ENCODE measurements at regions not wholly inside any gene's neighbourhood (a gene's known extent, or its start where the extent isn't known, plus 50 kb on each side); places are given as distances from the start of the nearest gene placed in this dataset.

DNA sequence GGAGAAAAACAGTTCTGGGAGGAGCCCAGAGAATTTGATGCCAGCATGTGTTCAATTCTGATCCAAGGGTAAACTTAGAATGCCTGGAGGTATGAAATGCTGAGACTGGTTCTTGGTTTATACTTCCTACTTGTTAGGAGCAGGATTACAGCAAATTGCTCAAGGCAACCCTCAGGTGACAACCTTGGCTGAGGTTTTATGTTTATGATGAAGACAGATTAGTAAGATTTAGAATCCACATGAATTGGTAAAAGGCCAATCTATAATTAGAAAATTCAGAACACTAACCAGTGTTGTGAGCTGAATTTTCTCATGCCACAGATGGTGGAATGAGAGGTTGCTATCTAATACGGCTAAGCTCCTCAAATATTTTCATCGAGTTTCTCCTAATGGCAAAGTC lies 235.3 kb upstream of the NRIP1 start (continued):
- TF ChIP-seq, protein P1, sequence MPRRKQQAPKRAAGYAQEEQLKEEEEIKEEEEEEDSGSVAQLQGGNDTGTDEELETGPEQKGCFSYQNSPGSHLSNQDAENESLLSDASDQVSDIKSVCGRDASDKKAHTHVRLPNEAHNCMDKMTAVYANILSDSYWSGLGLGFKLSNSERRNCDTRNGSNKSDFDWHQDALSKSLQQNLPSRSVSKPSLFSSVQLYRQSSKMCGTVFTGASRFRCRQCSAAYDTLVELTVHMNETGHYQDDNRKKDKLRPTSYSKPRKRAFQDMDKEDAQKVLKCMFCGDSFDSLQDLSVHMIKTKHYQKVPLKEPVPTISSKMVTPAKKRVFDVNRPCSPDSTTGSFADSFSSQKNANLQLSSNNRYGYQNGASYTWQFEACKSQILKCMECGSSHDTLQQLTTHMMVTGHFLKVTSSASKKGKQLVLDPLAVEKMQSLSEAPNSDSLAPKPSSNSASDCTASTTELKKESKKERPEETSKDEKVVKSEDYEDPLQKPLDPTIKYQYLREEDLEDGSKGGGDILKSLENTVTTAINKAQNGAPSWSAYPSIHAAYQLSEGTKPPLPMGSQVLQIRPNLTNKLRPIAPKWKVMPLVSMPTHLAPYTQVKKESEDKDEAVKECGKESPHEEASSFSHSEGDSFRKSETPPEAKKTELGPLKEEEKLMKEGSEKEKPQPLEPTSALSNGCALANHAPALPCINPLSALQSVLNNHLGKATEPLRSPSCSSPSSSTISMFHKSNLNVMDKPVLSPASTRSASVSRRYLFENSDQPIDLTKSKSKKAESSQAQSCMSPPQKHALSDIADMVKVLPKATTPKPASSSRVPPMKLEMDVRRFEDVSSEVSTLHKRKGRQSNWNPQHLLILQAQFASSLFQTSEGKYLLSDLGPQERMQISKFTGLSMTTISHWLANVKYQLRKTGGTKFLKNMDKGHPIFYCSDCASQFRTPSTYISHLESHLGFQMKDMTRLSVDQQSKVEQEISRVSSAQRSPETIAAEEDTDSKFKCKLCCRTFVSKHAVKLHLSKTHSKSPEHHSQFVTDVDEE (CRISPR knock-in tag; IDR thresholded peaks at IDR 0.05), result no peak
- TF ChIP-seq, protein P2, sequence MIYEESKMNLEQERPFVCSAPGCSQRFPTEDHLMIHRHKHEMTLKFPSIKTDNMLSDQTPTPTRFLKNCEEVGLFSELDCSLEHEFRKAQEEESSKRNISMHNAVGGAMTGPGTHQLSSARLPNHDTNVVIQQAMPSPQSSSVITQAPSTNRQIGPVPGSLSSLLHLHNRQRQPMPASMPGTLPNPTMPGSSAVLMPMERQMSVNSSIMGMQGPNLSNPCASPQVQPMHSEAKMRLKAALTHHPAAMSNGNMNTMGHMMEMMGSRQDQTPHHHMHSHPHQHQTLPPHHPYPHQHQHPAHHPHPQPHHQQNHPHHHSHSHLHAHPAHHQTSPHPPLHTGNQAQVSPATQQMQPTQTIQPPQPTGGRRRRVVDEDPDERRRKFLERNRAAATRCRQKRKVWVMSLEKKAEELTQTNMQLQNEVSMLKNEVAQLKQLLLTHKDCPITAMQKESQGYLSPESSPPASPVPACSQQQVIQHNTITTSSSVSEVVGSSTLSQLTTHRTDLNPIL (CRISPR knock-in tag; IDR thresholded peaks at IDR 0.05; ENCODE audit: low read depth), result no peak
- TF ChIP-seq ZC3H10 (CRISPR knock-in tag; IDR thresholded peaks at IDR 0.05) (no peak), TOX (CRISPR knock-in tag; IDR thresholded peaks at IDR 0.05; ENCODE audit: borderline replicate concordance) (no peak), SNAI2 (CRISPR knock-in tag; IDR thresholded peaks at IDR 0.05) (no peak), CSDC2 (CRISPR knock-in tag; IDR thresholded peaks at IDR 0.05) (no peak), ARNTL (CRISPR knock-in tag; IDR thresholded peaks at IDR 0.05; ENCODE audit: borderline replicate concordance, low read depth) (no peak), ZFP3 (CRISPR knock-in tag; IDR thresholded peaks at IDR 0.05) (no peak), ZNF70 (CRISPR knock-in tag; IDR thresholded peaks at IDR 0.05) (no peak)

DNA sequence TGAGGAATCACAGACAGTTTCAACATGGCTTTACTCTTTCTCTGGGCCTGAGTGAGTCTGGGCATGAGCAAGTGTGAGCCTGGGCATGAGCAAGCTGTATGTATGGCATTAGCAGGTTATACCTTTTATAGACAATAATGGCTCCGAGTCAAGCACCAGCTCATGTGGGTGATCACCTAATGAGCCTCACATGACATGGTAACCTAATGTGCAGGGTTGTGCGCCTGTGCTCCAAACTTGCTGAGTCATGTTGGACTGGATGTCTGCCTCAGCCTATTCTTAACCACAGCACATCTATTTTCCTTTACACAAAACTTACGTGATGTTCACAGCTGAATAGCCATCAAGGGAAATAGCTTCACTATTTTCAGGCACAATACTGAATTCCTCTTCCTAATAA lies 236.2 kb upstream of the NRIP1 start:
- no peak for TF ChIP-seq ESRRG (CRISPR knock-in tag; IDR thresholded peaks at IDR 0.05)
- TF ChIP-seq, protein P2 (CRISPR knock-in tag; IDR thresholded peaks at IDR 0.05; ENCODE audit: low read depth), result no peak
- TF ChIP-seq CSDC2 (CRISPR knock-in tag; IDR thresholded peaks at IDR 0.05), result no peak
- TF ChIP-seq TOX (CRISPR knock-in tag; IDR thresholded peaks at IDR 0.05; ENCODE audit: borderline replicate concordance), result no peak
- no peak for TF ChIP-seq OSR1 (CRISPR knock-in tag; IDR thresholded peaks at IDR 0.05)
- TF ChIP-seq RARB (CRISPR knock-in tag; IDR thresholded peaks at IDR 0.05), result no peak
- no peak for TF ChIP-seq ZFP30 (CRISPR knock-in tag; IDR thresholded peaks at IDR 0.05)
- TF ChIP-seq, protein P3, sequence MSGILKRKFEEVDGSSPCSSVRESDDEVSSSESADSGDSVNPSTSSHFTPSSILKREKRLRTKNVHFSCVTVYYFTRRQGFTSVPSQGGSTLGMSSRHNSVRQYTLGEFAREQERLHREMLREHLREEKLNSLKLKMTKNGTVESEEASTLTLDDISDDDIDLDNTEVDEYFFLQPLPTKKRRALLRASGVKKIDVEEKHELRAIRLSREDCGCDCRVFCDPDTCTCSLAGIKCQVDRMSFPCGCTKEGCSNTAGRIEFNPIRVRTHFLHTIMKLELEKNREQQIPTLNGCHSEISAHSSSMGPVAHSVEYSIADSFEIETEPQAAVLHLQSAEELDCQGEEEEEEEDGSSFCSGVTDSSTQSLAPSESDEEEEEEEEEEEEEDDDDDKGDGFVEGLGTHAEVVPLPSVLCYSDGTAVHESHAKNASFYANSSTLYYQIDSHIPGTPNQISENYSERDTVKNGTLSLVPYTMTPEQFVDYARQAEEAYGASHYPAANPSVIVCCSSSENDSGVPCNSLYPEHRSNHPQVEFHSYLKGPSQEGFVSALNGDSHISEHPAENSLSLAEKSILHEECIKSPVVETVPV (CRISPR knock-in tag; IDR thresholded peaks at IDR 0.05), result no peak
- TF ChIP-seq ZNF70 (CRISPR knock-in tag; IDR thresholded peaks at IDR 0.05), result no peak
- TF ChIP-seq ISL1 (CRISPR knock-in tag; IDR thresholded peaks at IDR 0.05), result no peak
- TF ChIP-seq ZNF8 (CRISPR knock-in tag; IDR thresholded peaks at IDR 0.05), result no peak
- TF ChIP-seq GLIS3 (CRISPR knock-in tag; IDR thresholded peaks at IDR 0.05), result no peak
- TF ChIP-seq ZFP3 (CRISPR knock-in tag; IDR thresholded peaks at IDR 0.05), result no peak
- no peak for TF ChIP-seq TCF4 (CRISPR knock-in tag; IDR thresholded peaks at IDR 0.05; ENCODE audit: borderline replicate concordance)
- no peak for ATAC-seq

DNA sequence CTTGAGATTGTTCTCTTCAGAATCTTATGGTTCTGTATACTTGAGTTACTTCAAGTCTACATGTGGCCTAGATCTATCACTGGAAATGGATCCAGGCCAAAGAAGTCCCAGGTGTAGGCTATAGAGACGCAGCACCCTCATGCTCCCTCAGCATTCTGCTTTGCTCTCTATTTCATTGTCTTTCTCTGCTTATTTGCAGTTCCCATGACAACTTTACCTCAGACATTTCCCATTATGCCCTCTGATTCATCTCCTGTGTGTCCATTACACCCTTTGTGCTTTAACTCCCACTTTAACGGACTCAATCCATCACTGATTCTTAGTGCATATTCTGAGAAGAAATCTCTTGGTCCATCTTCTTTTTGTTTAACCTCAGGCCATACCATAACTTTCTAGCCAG lies 236.9 kb upstream of the NRIP1 start:
- no peak for ATAC-seq
- TF ChIP-seq BACH2 (CRISPR knock-in tag; IDR thresholded peaks at IDR 0.05; ENCODE audit: borderline replicate concordance), result no peak
- TF ChIP-seq ZNF565 (CRISPR knock-in tag; conservative IDR thresholded peaks at IDR 0.05; ENCODE audit: low read depth), result no peak
- no peak for TF ChIP-seq CSDC2 (CRISPR knock-in tag; IDR thresholded peaks at IDR 0.05)
- no peak for TF ChIP-seq GLIS3 (CRISPR knock-in tag; IDR thresholded peaks at IDR 0.05)
- no peak for TF ChIP-seq ZNF70 (CRISPR knock-in tag; IDR thresholded peaks at IDR 0.05)
- TF ChIP-seq, protein P4, sequence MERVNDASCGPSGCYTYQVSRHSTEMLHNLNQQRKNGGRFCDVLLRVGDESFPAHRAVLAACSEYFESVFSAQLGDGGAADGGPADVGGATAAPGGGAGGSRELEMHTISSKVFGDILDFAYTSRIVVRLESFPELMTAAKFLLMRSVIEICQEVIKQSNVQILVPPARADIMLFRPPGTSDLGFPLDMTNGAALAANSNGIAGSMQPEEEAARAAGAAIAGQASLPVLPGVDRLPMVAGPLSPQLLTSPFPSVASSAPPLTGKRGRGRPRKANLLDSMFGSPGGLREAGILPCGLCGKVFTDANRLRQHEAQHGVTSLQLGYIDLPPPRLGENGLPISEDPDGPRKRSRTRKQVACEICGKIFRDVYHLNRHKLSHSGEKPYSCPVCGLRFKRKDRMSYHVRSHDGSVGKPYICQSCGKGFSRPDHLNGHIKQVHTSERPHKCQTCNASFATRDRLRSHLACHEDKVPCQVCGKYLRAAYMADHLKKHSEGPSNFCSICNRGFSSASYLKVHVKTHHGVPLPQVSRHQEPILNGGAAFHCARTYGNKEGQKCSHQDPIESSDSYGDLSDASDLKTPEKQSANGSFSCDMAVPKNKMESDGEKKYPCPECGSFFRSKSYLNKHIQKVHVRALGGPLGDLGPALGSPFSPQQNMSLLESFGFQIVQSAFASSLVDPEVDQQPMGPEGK (CRISPR knock-in tag; IDR thresholded peaks at IDR 0.05; ENCODE audit: borderline replicate concordance), result no peak
- no peak for TF ChIP-seq ZNF8 (CRISPR knock-in tag; IDR thresholded peaks at IDR 0.05)
- TF ChIP-seq ISL1 (CRISPR knock-in tag; IDR thresholded peaks at IDR 0.05), result no peak
- TF ChIP-seq RARB (CRISPR knock-in tag; IDR thresholded peaks at IDR 0.05), result no peak
- no peak for TF ChIP-seq TCF4 (CRISPR knock-in tag; IDR thresholded peaks at IDR 0.05; ENCODE audit: borderline replicate concordance)
- no peak for TF ChIP-seq SNAI2 (CRISPR knock-in tag; IDR thresholded peaks at IDR 0.05)
- TF ChIP-seq, protein P2 (CRISPR knock-in tag; IDR thresholded peaks at IDR 0.05; ENCODE audit: low read depth), result no peak
- TF ChIP-seq, protein P3 (CRISPR knock-in tag; IDR thresholded peaks at IDR 0.05), result no peak
- no peak for TF ChIP-seq ARNTL (CRISPR knock-in tag; IDR thresholded peaks at IDR 0.05; ENCODE audit: borderline replicate concordance, low read depth)

Data from SK-N-SH treated with all-trans-retinoic acid at 6 μM for 48 hours (cell line).